RWPE1 (cell line): ENCODE measurements at regions not wholly inside any gene's neighbourhood (a gene's known extent, or its start where the extent isn't known, plus 50 kb on each side); places are given as distances from the start of the nearest gene placed in this dataset.

Experiments
- CTCF ChIA-PET: fragments of 350-600 bp; sonication (Branson Sonifier 250); formaldehyde crosslinking; extraction: SDS; loops from one replicate; lab custom pipeline; 2021; lab: Yijun Ruan, JAX
- POLR2A ChIA-PET: fragments of 400-600 bp; formaldehyde crosslinking; extraction: SDS; loops from one replicate; lab custom pipeline; 2020; ENCODE audit warnings: antibody characterized with exemption; ENCODE audit not compliant: low non-redundant PET; lab: Yijun Ruan, JAX
- DNase-seq: peaks from one replicate; pipeline ENCODE4 v3.0.0; 2012; ENCODE audit warnings: low spot score
- H3K27ac ChIP-seq: fragments of 450-650 bp; 2 replicates; pipeline ENCODE4 v1.5.1; 2017
- TF ChIP-seq, protein P1 (sequence below): fragments of 450-650 bp; conservative IDR thresholded peaks from 2 replicates; pipeline ENCODE4 v1.5.1; 2017; ENCODE audit warnings: low read depth, mild to moderate bottlenecking

DNA sequence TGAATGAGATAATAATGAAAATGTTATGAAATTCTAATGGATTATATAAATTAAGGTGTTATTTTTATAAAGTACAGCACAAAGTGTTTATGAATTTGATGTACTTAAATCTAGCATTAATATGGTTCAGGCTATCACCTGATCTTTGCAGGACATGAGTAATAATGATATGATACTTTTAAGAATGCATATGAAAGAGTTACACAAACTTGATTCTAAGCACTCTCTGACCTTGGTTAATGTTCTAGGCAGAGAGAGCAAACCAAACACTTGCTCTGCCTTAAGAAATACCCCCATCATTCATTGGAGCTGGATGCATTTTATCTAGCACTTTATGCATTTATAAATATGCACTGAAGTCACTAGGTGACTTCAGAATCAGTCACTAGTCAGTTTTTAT lies 942.2 kb upstream of the CDH8 start:
- TF ChIP-seq, protein P1, sequence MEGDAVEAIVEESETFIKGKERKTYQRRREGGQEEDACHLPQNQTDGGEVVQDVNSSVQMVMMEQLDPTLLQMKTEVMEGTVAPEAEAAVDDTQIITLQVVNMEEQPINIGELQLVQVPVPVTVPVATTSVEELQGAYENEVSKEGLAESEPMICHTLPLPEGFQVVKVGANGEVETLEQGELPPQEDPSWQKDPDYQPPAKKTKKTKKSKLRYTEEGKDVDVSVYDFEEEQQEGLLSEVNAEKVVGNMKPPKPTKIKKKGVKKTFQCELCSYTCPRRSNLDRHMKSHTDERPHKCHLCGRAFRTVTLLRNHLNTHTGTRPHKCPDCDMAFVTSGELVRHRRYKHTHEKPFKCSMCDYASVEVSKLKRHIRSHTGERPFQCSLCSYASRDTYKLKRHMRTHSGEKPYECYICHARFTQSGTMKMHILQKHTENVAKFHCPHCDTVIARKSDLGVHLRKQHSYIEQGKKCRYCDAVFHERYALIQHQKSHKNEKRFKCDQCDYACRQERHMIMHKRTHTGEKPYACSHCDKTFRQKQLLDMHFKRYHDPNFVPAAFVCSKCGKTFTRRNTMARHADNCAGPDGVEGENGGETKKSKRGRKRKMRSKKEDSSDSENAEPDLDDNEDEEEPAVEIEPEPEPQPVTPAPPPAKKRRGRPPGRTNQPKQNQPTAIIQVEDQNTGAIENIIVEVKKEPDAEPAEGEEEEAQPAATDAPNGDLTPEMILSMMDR, result no peak
- ChIA-PET CTCF (no interaction called here), POLR2A (no interaction called here)
- no peak overlapping the region for H3K27ac ChIP-seq
- no peak for DNase-seq

- no peak overlapping the region for H3K27ac ChIP-seq
- POLR2A ChIA-PET, result no interaction called here
- TF ChIP-seq, protein P1, result no peak
- peak; percentile 60 for DNase-seq
- CTCF ChIA-PET, result no interaction called here
Measured at GRCh38 chr16:62977876-62978275, 941.6 kb upstream of the CDH8 start.

GRCh38 chr16:62974424-62974823 lies 938.2 kb upstream of the CDH8 start:
- TF ChIP-seq, protein P1, result no peak
- POLR2A ChIA-PET, result no interaction called here
- DNase-seq, result no peak
- H3K27ac ChIP-seq, result no peak overlapping the region
- CTCF ChIA-PET, result no interaction called here

GRCh38 chr16:62970851-62971250 lies 934.6 kb upstream of the CDH8 start:
- ChIA-PET CTCF (no interaction called here), POLR2A (interaction anchor here (0.5 kb wide), 1 partner anchor 126 kb away, joined by 4 read pairs; no protein-coding TSS in a partner anchor)
- H3K27ac ChIP-seq, result no peak overlapping the region
- no peak for DNase-seq
- TF ChIP-seq, protein P1, result no peak

- no peak overlapping the region for H3K27ac ChIP-seq
- CTCF ChIA-PET, result no interaction called here
- TF ChIP-seq, protein P1, result no peak
- POLR2A ChIA-PET, result no interaction called here
- no peak for DNase-seq
Measured at GRCh38 chr16:62969711-62970318, 933.6 kb upstream of the CDH8 start.

GRCh38 chr16:62967611-62968010 lies 931.4 kb upstream of the CDH8 start:
- DNase-seq, result peak; percentile 63
- TF ChIP-seq, protein P1, result no peak
- ChIA-PET CTCF (no interaction called here), POLR2A (no interaction called here)
- H3K27ac ChIP-seq, result no peak overlapping the region; the same call in 1 of the 2 replicates
